Stimulated activated CD8-positive, alpha-beta memory T cell treated with anti-CD3 and anti-CD28 coated beads, Interleukin-4, amount 100 ng/mL, for 4 hours (primary cell): ENCODE measurements at regions not wholly inside any gene's neighbourhood (a gene's known extent, or its start where the extent isn't known, plus 50 kb on each side); places are given as distances from the start of the nearest gene placed in this dataset.
"Not testable (repeated sequence)": the region's sequence is repeated elsewhere in the genome, so short reads cannot be mapped to it uniquely, and the experiment has no call there.

Source experiments
- DNase-seq, 2 donors: peaks; one replicate each; pipeline ENCODE4 v3.0.0-alpha.2; 2020; ENCODE audit warnings: low read depth in 2 of 2, low spot score in 1 of 2

GRCh38 chr21:35811191-35811806, 249.0 kb downstream of the SETD4 start:
- no peak for DNase-seq

DNA sequence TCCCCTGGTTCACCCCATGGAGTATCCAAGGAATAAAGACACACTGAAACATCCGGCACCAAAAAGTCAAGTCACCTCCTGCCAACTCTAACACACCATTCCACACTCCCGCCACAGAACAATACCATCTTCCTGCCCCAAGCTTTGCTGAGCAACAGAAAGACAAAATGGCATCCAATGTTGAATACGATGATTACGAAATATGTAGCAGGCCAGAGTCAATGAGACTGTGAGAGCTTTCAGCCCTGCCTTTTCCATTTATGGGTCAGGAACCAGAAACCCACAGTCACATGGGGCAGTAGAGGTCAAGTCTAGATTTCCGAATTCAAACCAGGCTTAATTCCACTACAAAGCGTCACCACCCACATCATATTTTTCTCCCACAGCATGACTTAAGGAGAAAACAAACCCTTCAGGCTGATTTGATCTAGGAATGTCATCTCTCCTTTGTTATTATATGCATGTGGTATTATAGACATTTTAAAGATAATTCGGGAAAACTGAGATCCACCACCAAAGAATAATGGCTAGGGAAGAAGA, 249.8 kb downstream of the SETD4 start:
- no peak for DNase-seq

DNA sequence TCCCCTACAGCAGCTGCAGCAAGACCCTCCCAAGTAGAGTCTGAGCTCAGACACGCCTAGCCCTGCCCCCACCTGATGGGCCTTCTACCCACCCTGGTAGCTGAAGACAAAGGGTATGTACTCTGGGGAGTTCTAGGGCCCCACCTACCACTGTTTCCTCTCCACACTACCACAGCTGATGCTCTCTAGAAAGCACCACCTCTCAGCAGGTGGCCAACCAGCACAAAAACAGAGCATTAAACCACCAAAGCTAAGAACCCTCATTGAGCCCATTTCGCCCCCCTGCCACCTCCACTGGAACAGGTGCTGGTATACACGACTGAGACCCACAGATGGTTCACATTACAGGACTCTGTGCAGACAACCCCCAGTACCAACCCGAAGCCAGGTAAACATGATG, 258.9 kb downstream of the SETD4 start:
- DNase-seq = no peak

- DNase-seq = not testable (repeated sequence)
These were observed 259.4 kb downstream of the SETD4 start for GRCh38 chr21:35800796-35801385.

- no peak for DNase-seq
These were observed 263.5 kb downstream of the SETD4 start for GRCh38 chr21:35796844-35797243.

DNA sequence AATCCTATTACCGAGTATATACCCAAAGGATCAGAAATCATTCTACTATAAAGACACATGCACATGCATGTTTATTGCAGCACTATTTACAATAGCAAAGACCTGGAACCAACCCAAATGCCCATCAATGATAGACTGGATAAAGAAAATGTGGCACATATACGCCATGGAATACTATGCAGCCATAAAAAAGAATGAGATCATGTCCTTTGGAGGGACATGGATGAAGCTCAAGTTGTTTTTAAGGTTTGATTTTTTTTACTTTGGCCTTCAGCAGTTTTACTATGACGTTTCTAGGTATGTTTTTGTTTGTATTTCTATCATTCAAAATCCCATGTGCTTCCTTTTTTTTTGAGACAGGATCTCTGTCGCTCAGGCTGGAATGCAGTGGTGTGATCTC, 265.8 kb downstream of the SETD4 start:
- not testable (repeated sequence) for DNase-seq

- DNase-seq = no peak
These were observed 267.6 kb downstream of the SETD4 start for GRCh38 chr21:35792569-35793305.

DNA sequence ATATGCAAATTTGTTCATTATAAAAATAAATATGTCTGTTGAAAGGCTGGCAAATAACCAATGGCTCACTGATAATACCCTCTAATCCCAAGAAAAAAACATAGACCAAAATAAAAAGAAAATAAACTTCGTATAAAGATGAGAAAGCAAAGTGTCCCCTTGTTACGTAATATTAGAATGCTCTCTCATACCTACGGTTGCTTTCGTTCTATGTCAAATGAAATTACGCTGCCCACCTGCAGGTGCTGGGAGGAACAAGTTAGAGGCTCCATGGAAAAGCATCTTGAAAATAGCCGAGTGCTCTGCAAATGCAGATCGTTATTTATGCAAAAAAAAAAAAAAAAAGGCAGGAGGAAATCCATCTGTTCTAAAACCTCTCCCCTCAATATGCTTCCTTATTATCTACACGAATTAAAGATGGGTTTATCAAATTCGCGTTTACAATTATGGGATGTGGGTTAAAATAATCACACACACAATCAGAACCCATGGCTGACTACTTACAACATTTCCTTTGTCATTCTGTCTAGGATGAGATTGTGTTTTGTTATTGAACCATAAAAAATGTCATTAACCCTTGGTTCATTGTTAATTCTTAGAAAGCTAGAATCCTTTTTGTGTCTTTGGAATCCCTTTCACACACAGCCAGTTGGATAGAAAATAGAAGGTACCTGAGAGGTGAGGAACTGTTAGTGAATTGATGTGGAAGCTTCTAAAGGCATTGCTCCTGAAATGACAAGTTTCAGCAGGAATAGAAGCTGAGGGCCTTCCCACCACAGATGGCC, 268.6 kb downstream of the SETD4 start:
- no peak for DNase-seq

DNA sequence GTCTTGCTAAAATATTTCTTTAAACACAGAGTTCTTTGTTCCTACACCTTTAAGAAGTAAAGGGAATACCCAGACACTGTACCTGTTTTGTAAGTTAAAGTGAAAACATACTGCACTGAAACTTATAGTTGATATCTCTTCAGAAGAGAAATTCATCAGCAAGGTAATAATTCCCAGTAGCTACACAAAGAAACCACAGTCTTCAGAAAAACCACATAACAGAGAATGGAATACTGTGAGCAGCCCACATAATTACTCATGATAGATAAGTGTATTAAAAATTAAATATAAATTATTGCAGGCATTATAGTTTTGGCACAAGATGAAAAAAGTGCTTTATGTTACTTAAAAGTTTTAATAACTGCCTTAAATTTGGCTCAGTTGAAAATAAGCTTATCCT, 276.6 kb downstream of the SETD4 start:
- DNase-seq = no peak

GRCh38 chr21:35782667-35783066, 277.7 kb downstream of the SETD4 start:
- DNase-seq = no peak

DNA sequence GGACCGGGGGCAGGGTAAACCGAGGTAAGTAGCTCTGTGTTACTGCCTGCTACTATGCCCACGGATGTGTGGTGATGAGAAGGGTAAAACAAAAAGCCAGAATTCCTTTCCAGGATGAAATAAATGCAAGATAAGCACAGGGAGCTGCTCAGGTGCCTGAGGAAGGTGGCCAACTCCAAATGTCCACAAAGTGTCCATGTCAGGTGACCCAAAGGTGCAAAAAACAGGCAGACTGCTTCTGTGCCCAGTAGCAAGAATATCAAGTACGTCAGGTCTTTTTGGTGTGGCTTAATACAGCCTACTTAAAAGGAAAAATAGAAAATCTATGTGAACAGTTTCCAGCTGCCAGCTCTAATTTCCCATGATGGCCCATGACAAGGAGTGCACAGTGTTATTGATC, 279.3 kb downstream of the SETD4 start:
- DNase-seq = no peak

- DNase-seq = no peak
These were observed 280.4 kb downstream of the SETD4 start for GRCh38 chr21:35779690-35780570.

DNA sequence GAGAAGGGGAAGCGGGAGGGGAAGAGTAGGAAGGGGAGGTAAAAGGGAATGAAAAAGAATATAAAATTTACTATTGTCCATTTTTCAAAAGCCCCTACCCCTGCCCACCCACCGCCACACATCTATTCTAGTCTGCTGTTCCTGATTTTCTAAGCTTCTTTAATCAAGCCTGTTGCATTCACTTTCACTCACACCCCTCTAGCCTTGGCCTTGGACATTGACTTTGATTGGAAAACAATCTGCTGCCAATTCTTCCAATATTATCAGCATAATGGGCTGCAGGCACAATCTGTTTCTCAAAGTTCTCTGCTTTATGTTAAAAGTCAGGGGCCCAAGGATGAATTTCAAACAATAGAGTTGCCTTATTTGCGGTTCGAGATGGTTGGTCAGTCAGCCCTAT, 281.2 kb downstream of the SETD4 start:
- no peak for DNase-seq

- no peak for DNase-seq
These were observed 283.2 kb downstream of the SETD4 start for GRCh38 chr21:35777081-35777480.

GRCh38 chr21:35775778-35776544, 284.4 kb downstream of the SETD4 start:
- no peak for DNase-seq

DNA sequence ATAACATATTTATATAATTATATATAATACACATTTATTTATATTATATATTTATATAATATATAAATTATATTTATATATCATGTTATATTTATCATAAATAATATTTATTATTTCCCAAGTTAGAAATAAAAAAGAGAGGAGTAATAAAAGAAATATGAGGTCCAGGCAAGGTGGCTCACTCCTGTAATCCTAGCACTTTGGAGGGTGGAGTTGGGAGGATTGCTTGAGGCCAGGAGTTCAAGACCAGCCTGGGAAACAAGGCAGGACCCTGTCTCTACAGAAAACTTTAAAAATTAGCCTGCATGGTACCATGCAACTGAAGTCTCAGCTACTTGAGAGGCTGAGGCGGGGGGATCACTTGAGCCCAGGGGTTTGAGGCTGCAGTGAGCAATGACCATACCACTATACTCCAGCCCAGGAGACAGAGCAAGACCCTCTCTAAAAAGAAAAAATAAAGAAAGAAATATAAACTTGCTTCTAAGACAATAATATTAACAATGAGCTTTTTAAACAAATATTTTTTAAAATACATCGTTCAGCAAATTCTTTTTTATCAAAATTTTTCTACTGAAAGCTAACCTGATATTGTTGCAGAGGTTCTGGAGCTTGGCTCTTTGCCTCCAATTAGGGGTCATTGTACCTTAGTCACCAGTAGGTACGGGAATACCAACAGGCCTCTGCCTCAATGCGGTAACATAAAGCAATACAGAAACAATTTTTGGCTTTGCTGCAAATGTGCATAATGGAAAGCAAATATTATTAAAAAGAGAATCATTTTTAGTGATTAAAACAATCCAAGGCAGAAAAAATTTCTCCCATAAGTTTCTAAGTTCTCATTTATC, 290.0 kb downstream of the SETD4 start:
- no peak for DNase-seq

- no peak for DNase-seq
These were observed 292.1 kb downstream of the SETD4 start for GRCh38 chr21:35768187-35768586.

DNA sequence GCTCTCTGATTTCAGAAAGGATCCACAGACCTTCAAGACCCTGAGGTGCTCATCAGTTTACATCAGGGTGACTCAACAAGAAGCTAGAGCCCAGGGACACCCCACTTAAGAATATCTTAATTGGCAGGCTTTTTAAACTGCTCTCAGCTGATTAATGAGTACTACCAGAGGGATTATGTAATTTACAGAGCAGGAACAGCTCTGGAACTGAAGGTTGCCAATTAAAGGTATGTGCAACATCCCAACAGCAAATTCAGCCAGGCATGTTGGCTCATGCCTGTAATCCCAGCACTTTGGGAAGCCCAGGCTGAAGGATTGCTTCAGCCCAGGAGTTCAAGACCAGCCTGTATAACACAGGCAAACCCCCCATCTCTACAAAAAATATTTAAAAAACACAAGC, 295.7 kb downstream of the SETD4 start:
- DNase-seq = no peak

DNA sequence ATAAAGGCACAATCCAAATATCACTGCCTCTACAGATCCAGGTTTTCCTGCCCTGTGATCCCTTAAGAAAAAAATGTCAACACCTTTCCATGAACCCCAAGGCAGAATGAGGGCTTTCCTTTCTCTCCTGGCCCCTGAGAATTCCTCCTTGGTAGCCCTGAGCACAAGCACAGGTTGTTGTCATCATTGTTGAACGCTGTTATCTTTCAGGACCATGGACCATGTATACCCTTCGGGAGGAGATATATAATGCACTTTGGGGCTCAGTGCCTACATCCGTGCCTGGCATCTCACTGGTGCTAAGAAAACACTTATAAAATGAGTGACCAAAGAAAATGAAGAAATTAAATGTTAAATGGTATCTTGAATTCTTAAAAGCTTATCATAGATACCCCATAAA, 296.2 kb downstream of the SETD4 start:
- DNase-seq = no peak
